ENCODE measurements at regions not wholly inside any gene's neighbourhood (a gene's known extent, or its start where the extent isn't known, plus 50 kb on each side); places are given as distances from the start of the nearest gene placed in this dataset.

DNA sequence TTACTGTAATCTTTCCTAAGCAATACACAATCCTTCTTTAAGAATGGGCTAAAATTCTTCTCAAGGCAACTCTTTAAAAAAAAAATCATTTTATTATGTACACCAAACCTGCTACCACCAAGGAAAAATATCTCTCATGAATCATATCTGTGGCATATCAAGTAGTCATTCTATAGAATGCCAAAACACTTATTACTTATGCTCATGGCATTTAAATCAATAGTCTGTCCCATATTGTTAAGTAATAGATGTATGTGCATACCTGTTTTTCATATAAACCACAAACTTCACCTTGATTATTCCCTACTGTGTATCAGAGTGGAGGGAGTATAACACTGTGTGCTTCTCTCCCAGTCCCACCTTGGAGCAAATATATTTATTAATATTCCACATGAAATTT, 95.8 kb upstream of the SETBP1 start:
- no peak for DNase-seq
- TF ChIP-seq, protein P1, sequence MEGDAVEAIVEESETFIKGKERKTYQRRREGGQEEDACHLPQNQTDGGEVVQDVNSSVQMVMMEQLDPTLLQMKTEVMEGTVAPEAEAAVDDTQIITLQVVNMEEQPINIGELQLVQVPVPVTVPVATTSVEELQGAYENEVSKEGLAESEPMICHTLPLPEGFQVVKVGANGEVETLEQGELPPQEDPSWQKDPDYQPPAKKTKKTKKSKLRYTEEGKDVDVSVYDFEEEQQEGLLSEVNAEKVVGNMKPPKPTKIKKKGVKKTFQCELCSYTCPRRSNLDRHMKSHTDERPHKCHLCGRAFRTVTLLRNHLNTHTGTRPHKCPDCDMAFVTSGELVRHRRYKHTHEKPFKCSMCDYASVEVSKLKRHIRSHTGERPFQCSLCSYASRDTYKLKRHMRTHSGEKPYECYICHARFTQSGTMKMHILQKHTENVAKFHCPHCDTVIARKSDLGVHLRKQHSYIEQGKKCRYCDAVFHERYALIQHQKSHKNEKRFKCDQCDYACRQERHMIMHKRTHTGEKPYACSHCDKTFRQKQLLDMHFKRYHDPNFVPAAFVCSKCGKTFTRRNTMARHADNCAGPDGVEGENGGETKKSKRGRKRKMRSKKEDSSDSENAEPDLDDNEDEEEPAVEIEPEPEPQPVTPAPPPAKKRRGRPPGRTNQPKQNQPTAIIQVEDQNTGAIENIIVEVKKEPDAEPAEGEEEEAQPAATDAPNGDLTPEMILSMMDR (IDR thresholded peaks at IDR 0.05; ENCODE audit: low read depth, low read length, missing control alignments): no peak
- no peaks in the 10 kb centered on the region for H3K36me3 ChIP-seq (replicated peaks)
- H3K4me3 ChIP-seq (ENCODE audit: low read depth, low read length): no peak overlapping the region
- no peaks in the 10 kb centered on the region for H3K27me3 ChIP-seq (replicated peaks)
- no peak overlapping the region for H3K27ac ChIP-seq
- in situ Hi-C loops (cut with HindIII; ENCODE audit: low pct_ligation_motif_present, low sequenced_read_pairs): no loop called here

DNA sequence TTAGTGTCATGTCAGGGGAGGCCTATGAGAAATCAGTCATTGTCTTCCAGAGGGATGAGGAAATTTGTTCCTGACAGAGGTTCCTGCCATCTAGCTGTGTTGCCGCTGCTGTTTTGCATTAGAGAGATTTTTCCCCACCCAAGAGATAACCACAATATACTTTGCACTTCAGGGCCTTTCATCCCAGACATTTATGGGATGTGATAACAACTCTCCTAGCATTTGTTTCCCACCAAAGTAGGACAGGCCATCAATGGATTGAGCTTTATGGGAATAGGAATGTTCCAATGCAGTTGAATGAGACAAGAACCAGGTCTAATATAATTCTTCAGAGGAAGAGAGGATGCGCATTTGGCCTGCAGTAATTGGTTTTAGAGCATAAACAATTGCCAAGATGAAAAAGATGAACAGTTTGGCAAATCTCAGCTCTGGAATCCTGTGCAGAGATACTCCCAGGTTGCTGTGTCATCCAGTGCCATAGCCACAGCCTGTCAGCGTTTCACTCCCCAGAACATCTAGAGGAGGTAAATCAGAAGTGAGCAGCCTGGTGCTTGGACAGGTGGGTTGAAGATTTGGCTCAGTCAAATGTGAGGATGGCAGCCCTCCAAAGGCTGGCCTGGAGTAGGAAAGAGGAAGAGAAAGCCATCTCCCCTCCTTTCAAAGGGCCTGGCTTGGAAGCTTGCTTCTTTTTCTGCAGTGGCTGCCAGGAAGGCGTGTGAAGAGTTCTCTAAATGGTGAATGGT, 93.7 kb upstream of the SETBP1 start:
- TF ChIP-seq, protein P1 (IDR thresholded peaks at IDR 0.05; ENCODE audit: low read depth, low read length, missing control alignments): no peak
- DNase-seq: no peak

DNA sequence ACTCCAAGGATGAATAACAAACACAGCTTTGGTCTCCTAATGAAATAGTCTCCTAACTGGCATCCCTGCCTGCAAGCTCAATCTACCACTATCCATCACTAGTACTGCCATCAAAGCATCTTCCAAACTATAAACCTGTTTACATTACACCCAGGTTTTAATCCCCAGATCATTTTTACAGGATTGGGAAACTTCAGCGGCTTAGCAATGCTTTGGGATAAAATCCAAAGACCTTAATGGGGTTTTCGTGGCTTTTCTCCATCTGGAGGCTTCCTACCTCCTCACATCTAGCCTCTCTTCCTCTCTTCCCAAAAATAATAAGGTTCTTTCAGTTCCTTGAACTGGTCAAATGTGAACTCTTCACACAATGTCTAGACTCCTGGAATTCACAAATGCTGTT, 92.2 kb upstream of the SETBP1 start:
- TF ChIP-seq, protein P1 (IDR thresholded peaks at IDR 0.05; ENCODE audit: low read depth, low read length, missing control alignments): no peak
- in situ Hi-C loops (cut with HindIII; ENCODE audit: low pct_ligation_motif_present, low sequenced_read_pairs): no loop called here

More for the DNA sequence above, 93.7 kb upstream of the SETBP1 start:
- H3K27me3 ChIP-seq (replicated peaks): no peaks in the 10 kb centered on the region
- no peaks in the 10 kb centered on the region for H3K36me3 ChIP-seq (replicated peaks)
- no peak overlapping the region for H3K4me3 ChIP-seq (ENCODE audit: low read depth, low read length)
- in situ Hi-C loops (cut with HindIII; ENCODE audit: low pct_ligation_motif_present, low sequenced_read_pairs): no loop called here
- H3K27ac ChIP-seq: no peak overlapping the region

DNA sequence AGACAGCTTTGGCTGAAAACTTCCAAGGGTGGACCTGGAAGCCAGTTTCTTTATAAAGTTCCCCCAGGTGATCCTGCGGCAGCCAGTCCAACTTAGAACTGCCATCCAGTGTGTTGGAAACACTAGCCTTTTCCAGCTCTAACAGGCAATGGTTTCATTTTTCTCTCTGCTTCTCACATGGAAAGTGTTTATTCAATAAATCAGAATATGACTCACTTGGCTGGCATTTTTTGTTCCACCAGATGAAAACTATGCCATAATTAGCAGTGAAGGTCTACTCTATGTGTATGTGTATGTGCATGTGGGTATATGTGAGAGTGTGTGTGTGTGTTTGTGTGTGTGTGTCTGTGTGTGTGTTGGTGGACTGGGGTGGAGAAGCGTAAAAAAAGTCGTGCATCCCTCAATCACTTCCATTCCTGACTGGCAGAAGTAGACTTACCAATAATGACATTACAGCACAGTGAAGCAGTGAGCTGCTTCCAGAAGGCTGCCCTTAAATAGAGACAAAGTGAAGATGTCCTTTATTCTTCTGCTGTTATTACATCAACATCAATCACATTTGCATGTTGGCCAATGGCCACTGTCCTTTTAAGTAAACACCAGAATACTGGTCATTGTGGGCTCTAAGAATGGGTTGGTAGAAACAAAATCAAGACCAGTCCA, 90.9 kb upstream of the SETBP1 start:
- in situ Hi-C loops (cut with HindIII; ENCODE audit: low pct_ligation_motif_present, low sequenced_read_pairs): no loop called here
- TF ChIP-seq, protein P1 (IDR thresholded peaks at IDR 0.05; ENCODE audit: low read depth, low read length, missing control alignments): no peak

More for the DNA sequence above, 92.2 kb upstream of the SETBP1 start:
- no peaks in the 10 kb centered on the region for H3K36me3 ChIP-seq (replicated peaks)
- no peak overlapping the region for H3K27ac ChIP-seq
- no peaks in the 10 kb centered on the region for H3K27me3 ChIP-seq (replicated peaks)
- H3K4me3 ChIP-seq (ENCODE audit: low read depth, low read length): no peak overlapping the region
- no peak for DNase-seq

DNA sequence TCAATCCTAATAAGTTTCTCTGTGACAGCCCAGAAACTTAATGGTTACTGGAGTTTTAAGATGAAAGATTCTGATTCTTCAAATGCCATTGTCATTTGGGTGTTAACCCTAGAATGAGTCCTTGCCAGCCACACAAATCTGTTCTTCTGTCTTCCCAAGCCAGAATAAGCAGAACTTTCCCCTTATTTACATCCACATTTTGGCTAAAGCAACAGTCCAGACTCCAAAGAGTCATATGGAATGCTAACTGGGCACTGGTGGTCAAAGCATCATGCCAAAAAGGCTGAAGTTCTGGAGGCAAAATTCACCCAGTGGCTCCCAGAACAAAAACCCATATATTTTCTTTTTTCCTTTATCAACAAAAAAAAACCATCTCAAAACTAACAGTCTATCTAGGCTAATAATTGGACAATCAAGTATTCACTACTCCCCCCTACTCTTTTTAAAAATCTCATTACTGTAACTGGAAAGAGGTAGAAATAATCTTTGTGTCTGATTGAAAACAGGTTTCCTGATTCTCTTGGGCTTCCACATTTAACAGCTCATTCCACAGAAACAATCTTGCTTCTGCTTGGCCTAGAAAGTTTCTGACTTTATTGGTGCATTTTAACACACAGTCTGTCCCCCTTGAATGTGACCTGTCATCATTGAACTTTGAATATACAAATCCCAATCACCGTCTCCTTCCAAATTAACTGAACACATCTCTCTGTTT, 89.6 kb upstream of the SETBP1 start:
- Histone ChIP-seq H3K36me3 (replicated peaks) (no peaks in the 10 kb centered on the region), H3K4me3 (ENCODE audit: low read depth, low read length) (no peak overlapping the region), H3K27ac (no peak overlapping the region), H3K27me3 (replicated peaks) (no peaks in the 10 kb centered on the region)
- DNase-seq: no peak
- in situ Hi-C loops (cut with HindIII; ENCODE audit: low pct_ligation_motif_present, low sequenced_read_pairs): no loop called here
- TF ChIP-seq, protein P1 (IDR thresholded peaks at IDR 0.05; ENCODE audit: low read depth, low read length, missing control alignments): no peak

More for the DNA sequence above, 90.9 kb upstream of the SETBP1 start:
- DNase-seq: peak; percentile 67
- Histone ChIP-seq H3K27me3 (replicated peaks) (no peaks in the 10 kb centered on the region), H3K27ac (peak overlapping the region; percentile 38), H3K4me3 (ENCODE audit: low read depth, low read length) (no peak overlapping the region), H3K36me3 (replicated peaks) (no peaks in the 10 kb centered on the region)

All from brain microvascular endothelial cell (primary cell).